Adrenal gland (tissue), 9 donors: ENCODE measurements at regions not wholly inside any gene's neighbourhood (a gene's known extent, or its start where the extent isn't known, plus 50 kb on each side); places are given as distances from the start of the nearest gene placed in this dataset.

Experiments
- DNase-seq, 7 donors: peaks; one replicate each; pipeline ENCODE4 v3.0.0-alpha.2; 2019 to 2020
- H3K27ac ChIP-seq, 5 donors: fragments of 200-600 bp; sonication (generic) in 4 of 5; 1 replicate in 3 of 5; 2 replicates in 2 of 5; pipeline versions ENCODE4 v1.5.1 to v1.8.0; 2016 to 2020; ENCODE audit warnings: mild to moderate bottlenecking in 1 of 5
- H3K27me3 ChIP-seq: fragments of 200-600 bp; 2 replicates; pipeline ENCODE4 v1.8.0; 2021
- H3K36me3 ChIP-seq, 2 donors: fragments of 200-600 bp; replicated peaks in 1 of 2; 1 replicate in 1 of 2; 2 replicates in 1 of 2; pipeline versions ENCODE4 v1.5.1 to v1.8.0; 2018 to 2022
- H3K4me1 ChIP-seq, 2 donors: fragments of 200-600 bp; replicated peaks in 1 of 2; 1 replicate in 1 of 2; 2 replicates in 1 of 2; pipeline versions ENCODE4 v1.5.1 to v1.8.0; 2018 to 2021
- H3K4me3 ChIP-seq, 4 donors: fragments of 200-600 bp; sonication (generic) in 3 of 4; one replicate each; pipeline ENCODE4 v1.5.1; 2016 to 2018
- H3K9me3 ChIP-seq, 3 donors: fragments of 200-600 bp; sonication (generic) in 1 of 3; replicated peaks in 1 of 3; 1 replicate in 2 of 3; 2 replicates in 1 of 3; pipeline versions ENCODE4 v1.5.1 to v1.8.0; 2016 to 2021
- CTCF ChIP-seq, 6 experiments: fragments of 450-650 bp in 4 of 6; fragments of 200-600 bp in 2 of 6; sonication (generic) in 1 of 6; IDR thresholded peaks; 1 replicate in 5 of 6; 2 replicates in 1 of 6; pipeline versions ENCODE4 v1.5.1 to v1.8.0; 2016 to 2021; ENCODE audit warnings: antibody characterized with exemption in 6 of 6, mild to moderate bottlenecking in 2 of 6, moderate library complexity in 1 of 6
- POLR2A ChIP-seq, 2 donors: fragments of 450-650 bp; IDR thresholded peaks; one replicate each; pipeline ENCODE4 v1.6.1; 2017; ENCODE audit warnings: antibody characterized with exemption in 2 of 2, mild to moderate bottlenecking in 2 of 2, moderate library complexity in 1 of 2
- WGBS, 4 donors: extraction: QIAGEN DNeasy Blood & Tissue Kit in 2 of 4; methylation state at CpG; one replicate each; pipeline versions ENCODE4 v1.1.5 to v1.1.7; 2013 to 2017; 5-methylcytosine and 5-hydroxymethylcytosine counted together
- intact Hi-C, 2 donors: fragments of 100-400 bp; cut with DNase I; formaldehyde crosslinking; loops; one replicate each; pipeline versions ENCODE4 v1.14.1 to v1.15.0; 2022 to 2023
- donor health status: healthy with polysubstance abuse.
- donor health status: Bipolar disorder and iron deficiency.
- donor health status: DM: yes; HTN: yes; CAD: no.
- donor health status: DM: no; HTN: no; CAD: no.
- donor health status: DM: no; HTN: no; CAD: no.

GRCh38 chr11:97231231-97231630 is 841.4 kb downstream of the JRKL start:
- no peak for DNase-seq

GRCh38 chr11:97234016-97234415 is 844.2 kb downstream of the JRKL start:
- intact Hi-C loops, result no loop called here
- Histone ChIP-seq H3K36me3 (no peaks in the 10 kb centered on the region), H3K4me3 (no peak overlapping the region), H3K27me3 (no peaks in the 10 kb centered on the region), H3K9me3 (no peaks in the 10 kb centered on the region), H3K27ac (no peak overlapping the region), H3K4me1 (no peaks in the 10 kb centered on the region)
- WGBS, 4 donors, result 63 to 73% (median 67%) methylated on average over 3 of the region's 3 CpGs
- DNase-seq, result no peak
- TF ChIP-seq POLR2A (IDR thresholded peaks at IDR 0.05), result no peak
- no peak for TF ChIP-seq CTCF (IDR thresholded peaks at IDR 0.05)

More at GRCh38 chr11:97231231-97231630, 841.4 kb downstream of the JRKL start:
- no peaks in the 10 kb centered on the region for H3K27me3 ChIP-seq
- H3K9me3 ChIP-seq, result no peaks in the 10 kb centered on the region
- H3K4me3 ChIP-seq, result no peak overlapping the region
- intact Hi-C loops, result no loop called here
- H3K36me3 ChIP-seq, result no peaks in the 10 kb centered on the region
- no peak overlapping the region for H3K27ac ChIP-seq
- no peaks in the 10 kb centered on the region for H3K4me1 ChIP-seq
- TF ChIP-seq CTCF (IDR thresholded peaks at IDR 0.05) (no peak), POLR2A (IDR thresholded peaks at IDR 0.05) (no peak)

- WGBS, 4 donors, result 53 to 67% (median 60%) methylated on average over 2 of the region's 2 CpGs
- Histone ChIP-seq H3K4me1 (no peaks in the 10 kb centered on the region), H3K27ac (no peak overlapping the region), H3K9me3 (no peaks in the 10 kb centered on the region), H3K27me3 (no peaks in the 10 kb centered on the region), H3K4me3 (no peak overlapping the region), H3K36me3 (no peaks in the 10 kb centered on the region)
- TF ChIP-seq CTCF (IDR thresholded peaks at IDR 0.05), result no peak
- no peak for TF ChIP-seq POLR2A (IDR thresholded peaks at IDR 0.05)
- intact Hi-C loops, result no loop called here
- DNase-seq, result no peak
Observed at GRCh38 chr11:97237151-97237550, 847.3 kb downstream of the JRKL start.

- no peak overlapping the region for H3K4me3 ChIP-seq
- H3K4me1 ChIP-seq, result no peaks in the 10 kb centered on the region
- no peak for DNase-seq
- no peak overlapping the region for H3K27ac ChIP-seq
- H3K27me3 ChIP-seq, result no peaks in the 10 kb centered on the region
- 84 to 91% (median 86%) methylated on average over 3 of the region's 3 CpGs for WGBS, 4 donors
- TF ChIP-seq POLR2A (IDR thresholded peaks at IDR 0.05), result no peak
- TF ChIP-seq CTCF (IDR thresholded peaks at IDR 0.05), result no peak
- H3K36me3 ChIP-seq, result no peaks in the 10 kb centered on the region
- H3K9me3 ChIP-seq, result no peaks in the 10 kb centered on the region
- intact Hi-C loops, result no loop called here
Observed at GRCh38 chr11:97247601-97248000, 857.8 kb downstream of the JRKL start.
